ENCODE measurements at regions not wholly inside any gene's neighbourhood (a gene's known extent, or its start where the extent isn't known, plus 50 kb on each side); places are given as distances from the start of the nearest gene placed in this dataset.

GRCh38 chr7:85830982-85831381 lies 644.1 kb upstream of the SEMA3D start:
- TF ChIP-seq CTCF (IDR thresholded peaks at IDR 0.05), result no peak
- no peak for TF ChIP-seq POLR2A (IDR thresholded peaks at IDR 0.05)

All from lower leg skin (tissue), 3 donors.